ENCODE measurements at regions not wholly inside any gene's neighbourhood (a gene's known extent, or its start where the extent isn't known, plus 50 kb on each side); places are given as distances from the start of the nearest gene placed in this dataset.

DNA sequence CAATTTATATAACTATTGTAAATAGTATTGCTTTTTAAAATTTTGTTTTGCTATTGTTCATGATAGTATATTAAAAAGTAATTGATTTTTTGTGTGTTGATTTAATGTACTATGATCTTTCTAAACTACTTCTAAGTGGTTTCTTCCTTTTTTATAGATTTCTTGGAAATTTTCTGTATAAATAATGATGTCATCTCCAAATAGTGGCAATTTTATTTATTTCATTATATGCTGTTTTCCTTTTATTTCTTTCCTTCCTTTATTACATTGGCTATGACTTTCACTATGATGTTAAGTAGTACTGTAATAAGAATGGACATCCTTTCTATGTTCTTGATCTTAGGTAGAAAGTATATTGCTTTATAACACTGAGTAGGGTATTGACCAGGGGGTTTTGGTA lies 451.5 kb upstream of the SPTLC3 start:
- Histone ChIP-seq H3K4me3 (IDR thresholded peaks at IDR 0.05; ENCODE audit: insufficient read depth, low read depth, low read length) (no peak overlapping the region), H4K20me1 (ENCODE audit: insufficient read depth) (no peaks in the 10 kb centered on the region), H2AFZ (ENCODE audit: low read depth) (no peak overlapping the region), H3K9ac (no peak overlapping the region), H3K4me1 (ENCODE audit: low read depth, poor library complexity, severe bottlenecking) (no peaks in the 10 kb centered on the region), H3K36me3 (ENCODE audit: insufficient read depth) (no peaks in the 10 kb centered on the region), H3K27ac (no peak overlapping the region), H3K79me2 (ENCODE audit: insufficient read depth, low read depth) (no peaks in the 10 kb centered on the region), H3K4me2 (no peak overlapping the region), H3K27me3 (ENCODE audit: insufficient read depth, low read depth) (no peaks in the 10 kb centered on the region)
- TF ChIP-seq, protein P1, sequence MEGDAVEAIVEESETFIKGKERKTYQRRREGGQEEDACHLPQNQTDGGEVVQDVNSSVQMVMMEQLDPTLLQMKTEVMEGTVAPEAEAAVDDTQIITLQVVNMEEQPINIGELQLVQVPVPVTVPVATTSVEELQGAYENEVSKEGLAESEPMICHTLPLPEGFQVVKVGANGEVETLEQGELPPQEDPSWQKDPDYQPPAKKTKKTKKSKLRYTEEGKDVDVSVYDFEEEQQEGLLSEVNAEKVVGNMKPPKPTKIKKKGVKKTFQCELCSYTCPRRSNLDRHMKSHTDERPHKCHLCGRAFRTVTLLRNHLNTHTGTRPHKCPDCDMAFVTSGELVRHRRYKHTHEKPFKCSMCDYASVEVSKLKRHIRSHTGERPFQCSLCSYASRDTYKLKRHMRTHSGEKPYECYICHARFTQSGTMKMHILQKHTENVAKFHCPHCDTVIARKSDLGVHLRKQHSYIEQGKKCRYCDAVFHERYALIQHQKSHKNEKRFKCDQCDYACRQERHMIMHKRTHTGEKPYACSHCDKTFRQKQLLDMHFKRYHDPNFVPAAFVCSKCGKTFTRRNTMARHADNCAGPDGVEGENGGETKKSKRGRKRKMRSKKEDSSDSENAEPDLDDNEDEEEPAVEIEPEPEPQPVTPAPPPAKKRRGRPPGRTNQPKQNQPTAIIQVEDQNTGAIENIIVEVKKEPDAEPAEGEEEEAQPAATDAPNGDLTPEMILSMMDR (conservative IDR thresholded peaks at IDR 0.05; ENCODE audit: low read depth, low read length): no peak

GRCh38 chr20:12564979-12565378 lies 443.8 kb upstream of the SPTLC3 start:
- no peaks in the 10 kb centered on the region for H3K36me3 ChIP-seq (ENCODE audit: insufficient read depth)
- no peak overlapping the region for H2AFZ ChIP-seq (ENCODE audit: low read depth)
- H3K27me3 ChIP-seq (ENCODE audit: insufficient read depth, low read depth): no peaks in the 10 kb centered on the region
- no peaks in the 10 kb centered on the region for H4K20me1 ChIP-seq (ENCODE audit: insufficient read depth)
- H3K9ac ChIP-seq: no peak overlapping the region
- no peak overlapping the region for H3K27ac ChIP-seq
- H3K4me3 ChIP-seq (IDR thresholded peaks at IDR 0.05; ENCODE audit: insufficient read depth, low read depth, low read length): no peak overlapping the region
- H3K79me2 ChIP-seq (ENCODE audit: insufficient read depth, low read depth): no peaks in the 10 kb centered on the region
- TF ChIP-seq, protein P1 (conservative IDR thresholded peaks at IDR 0.05; ENCODE audit: low read depth, low read length): no peak
- H3K4me1 ChIP-seq (ENCODE audit: low read depth, poor library complexity, severe bottlenecking): no peaks in the 10 kb centered on the region
- H3K4me2 ChIP-seq: no peak overlapping the region

GRCh38 chr20:12566596-12566995 lies 442.2 kb upstream of the SPTLC3 start:
- no peak overlapping the region for H3K4me3 ChIP-seq (IDR thresholded peaks at IDR 0.05; ENCODE audit: insufficient read depth, low read depth, low read length)
- H3K4me2 ChIP-seq: no peak overlapping the region
- no peaks in the 10 kb centered on the region for H3K4me1 ChIP-seq (ENCODE audit: low read depth, poor library complexity, severe bottlenecking)
- H3K79me2 ChIP-seq (ENCODE audit: insufficient read depth, low read depth): no peaks in the 10 kb centered on the region
- no peaks in the 10 kb centered on the region for H4K20me1 ChIP-seq (ENCODE audit: insufficient read depth)
- no peak overlapping the region for H3K27ac ChIP-seq
- no peak overlapping the region for H2AFZ ChIP-seq (ENCODE audit: low read depth)
- TF ChIP-seq, protein P1 (conservative IDR thresholded peaks at IDR 0.05; ENCODE audit: low read depth, low read length): no peak
- no peaks in the 10 kb centered on the region for H3K27me3 ChIP-seq (ENCODE audit: insufficient read depth, low read depth)
- H3K36me3 ChIP-seq (ENCODE audit: insufficient read depth): no peaks in the 10 kb centered on the region
- H3K9ac ChIP-seq: no peak overlapping the region

DNA sequence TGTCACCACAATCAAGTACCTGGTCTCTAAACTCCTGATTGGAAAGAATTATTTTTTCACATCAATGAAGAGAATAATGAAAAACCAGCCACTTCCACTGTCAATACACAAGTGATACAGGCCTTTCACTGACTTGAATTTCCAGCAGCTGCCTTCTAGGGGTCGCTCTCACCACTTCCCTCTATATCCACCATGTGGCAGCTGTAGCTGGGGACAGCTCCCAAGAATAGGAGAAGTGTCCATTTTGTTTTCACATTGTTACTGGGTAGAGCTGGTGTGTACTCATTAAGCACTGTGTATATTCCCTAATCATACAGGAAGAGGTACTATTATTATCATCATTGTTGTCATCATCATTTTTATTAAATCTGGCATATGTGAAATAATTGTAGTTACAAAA lies 438.4 kb upstream of the SPTLC3 start:
- Histone ChIP-seq H3K4me2 (no peak overlapping the region), H3K36me3 (ENCODE audit: insufficient read depth) (no peaks in the 10 kb centered on the region)
- TF ChIP-seq, protein P1 (conservative IDR thresholded peaks at IDR 0.05; ENCODE audit: low read depth, low read length): peak; percentile 60

More for the DNA sequence above, 438.4 kb upstream of the SPTLC3 start:
- H3K27me3 ChIP-seq (ENCODE audit: insufficient read depth, low read depth): no peaks in the 10 kb centered on the region
- no peak overlapping the region for H3K4me3 ChIP-seq (IDR thresholded peaks at IDR 0.05; ENCODE audit: insufficient read depth, low read depth, low read length)
- no peaks in the 10 kb centered on the region for H4K20me1 ChIP-seq (ENCODE audit: insufficient read depth)
- no peaks in the 10 kb centered on the region for H3K4me1 ChIP-seq (ENCODE audit: low read depth, poor library complexity, severe bottlenecking)
- H3K79me2 ChIP-seq (ENCODE audit: insufficient read depth, low read depth): no peaks in the 10 kb centered on the region
- H3K27ac ChIP-seq: no peak overlapping the region
- no peak overlapping the region for H3K9ac ChIP-seq
- H2AFZ ChIP-seq (ENCODE audit: low read depth): no peak overlapping the region

Measured in KMS-11 (cell line).